Stimulated activated CD4-positive, alpha-beta T cell treated with anti-CD3 and anti-CD28 coated beads, Interleukin-2, amount 100 ng/mL, for 24 hours (primary cell): ENCODE measurements at regions not wholly inside any gene's neighbourhood (a gene's known extent, or its start where the extent isn't known, plus 50 kb on each side); places are given as distances from the start of the nearest gene placed in this dataset.

Source experiments
- DNase-seq, 2 donors: peaks; one replicate each; pipeline ENCODE4 v3.0.0-alpha.2; 2020

GRCh38 chr2:14231391-14231898 lies 401.1 kb upstream of the LRATD1 start:
- DNase-seq, result no peak

- no peak for DNase-seq
Observed at GRCh38 chr2:14232217-14232616, 400.3 kb upstream of the LRATD1 start.

GRCh38 chr2:14234911-14235310 lies 397.6 kb upstream of the LRATD1 start:
- no peak for DNase-seq

GRCh38 chr2:14235667-14236066 lies 396.9 kb upstream of the LRATD1 start:
- no peak for DNase-seq

GRCh38 chr2:14237902-14238301 lies 394.6 kb upstream of the LRATD1 start:
- DNase-seq, result no peak

- DNase-seq, result no peak
Observed at GRCh38 chr2:14239605-14240004, 392.9 kb upstream of the LRATD1 start.

- no peak for DNase-seq
Observed at GRCh38 chr2:14240868-14241267, 391.6 kb upstream of the LRATD1 start.

- DNase-seq, result no peak
Observed at GRCh38 chr2:14245901-14246300, 386.6 kb upstream of the LRATD1 start.

GRCh38 chr2:14255135-14255820 lies 377.2 kb upstream of the LRATD1 start:
- DNase-seq, result no peak

GRCh38 chr2:14256890-14257289 lies 375.6 kb upstream of the LRATD1 start:
- DNase-seq, result no peak

GRCh38 chr2:14257801-14258507 lies 374.6 kb upstream of the LRATD1 start:
- DNase-seq, result no peak

- no peak for DNase-seq
Observed at GRCh38 chr2:14261771-14262170, 370.7 kb upstream of the LRATD1 start.

GRCh38 chr2:14263053-14263452 lies 369.5 kb upstream of the LRATD1 start:
- DNase-seq, result no peak

- no peak for DNase-seq
Observed at GRCh38 chr2:14270036-14270582, 362.4 kb upstream of the LRATD1 start.

GRCh38 chr2:14272396-14273075 lies 360.0 kb upstream of the LRATD1 start:
- DNase-seq, result no peak

- DNase-seq, result no peak
Observed at GRCh38 chr2:14273650-14274049, 358.9 kb upstream of the LRATD1 start.

GRCh38 chr2:14284244-14284643 lies 348.3 kb upstream of the LRATD1 start:
- DNase-seq, result no peak

GRCh38 chr2:14285812-14286211 lies 346.7 kb upstream of the LRATD1 start:
- no peak for DNase-seq

GRCh38 chr2:14288016-14288415 lies 344.5 kb upstream of the LRATD1 start:
- no peak for DNase-seq

GRCh38 chr2:14292964-14293363 lies 339.6 kb upstream of the LRATD1 start:
- DNase-seq, result no peak

GRCh38 chr2:14297340-14297739 lies 335.2 kb upstream of the LRATD1 start:
- DNase-seq, result no peak

GRCh38 chr2:14297906-14298305 lies 334.6 kb upstream of the LRATD1 start:
- no peak for DNase-seq

GRCh38 chr2:14301331-14301730 lies 331.2 kb upstream of the LRATD1 start:
- no peak for DNase-seq
